NCI-H1930 (cell line): ENCODE measurements at regions not wholly inside any gene's neighbourhood (a gene's known extent, or its start where the extent isn't known, plus 50 kb on each side); places are given as distances from the start of the nearest gene placed in this dataset.
"Not testable (repeated sequence)": the region's sequence is repeated elsewhere in the genome, so short reads cannot be mapped to it uniquely, and the experiment has no call there.

Source experiments
- DNase-seq, 2 experiments: peaks; one replicate each; lab custom pipeline; 2025; lab: John Stamatoyannopoulos, UW

DNA sequence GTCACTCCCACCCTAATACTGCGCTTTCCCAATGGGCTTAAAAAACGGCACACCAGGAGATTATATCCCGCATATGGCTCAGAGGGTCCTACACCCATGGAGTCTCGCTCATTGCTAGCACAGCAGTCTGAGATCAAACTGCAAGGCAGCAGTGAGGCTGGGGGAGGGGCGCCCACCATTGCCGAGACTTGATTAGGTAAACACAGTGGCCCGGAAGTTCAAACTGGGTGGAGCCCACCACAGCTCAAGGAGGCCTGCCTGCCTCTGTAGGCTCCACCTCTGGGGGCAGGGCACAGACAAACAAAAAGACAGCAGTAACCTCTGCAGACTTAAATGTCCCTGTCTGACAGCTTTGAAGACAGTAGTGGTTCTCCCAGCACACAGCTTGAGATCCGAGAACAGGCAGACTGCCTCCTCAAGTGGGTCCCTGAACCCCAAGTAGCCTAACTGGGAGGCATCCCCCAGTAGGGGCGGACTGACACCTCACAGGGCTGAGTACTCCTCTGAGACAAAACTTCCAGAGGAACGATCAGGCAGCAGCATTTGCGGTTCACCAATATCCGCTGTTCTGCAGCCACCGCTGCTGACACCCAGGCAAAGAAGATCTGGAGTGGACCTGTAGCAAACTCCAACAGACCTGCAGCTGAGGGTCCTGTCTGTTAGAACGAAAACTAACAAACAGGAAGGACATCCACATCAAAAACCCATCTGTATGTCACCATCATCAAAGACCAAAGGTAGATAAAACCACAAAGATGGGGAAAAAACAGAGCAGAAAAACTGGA lies 1085.6 kb upstream of the FANCL start:
- not testable (repeated sequence) for DNase-seq

DNA sequence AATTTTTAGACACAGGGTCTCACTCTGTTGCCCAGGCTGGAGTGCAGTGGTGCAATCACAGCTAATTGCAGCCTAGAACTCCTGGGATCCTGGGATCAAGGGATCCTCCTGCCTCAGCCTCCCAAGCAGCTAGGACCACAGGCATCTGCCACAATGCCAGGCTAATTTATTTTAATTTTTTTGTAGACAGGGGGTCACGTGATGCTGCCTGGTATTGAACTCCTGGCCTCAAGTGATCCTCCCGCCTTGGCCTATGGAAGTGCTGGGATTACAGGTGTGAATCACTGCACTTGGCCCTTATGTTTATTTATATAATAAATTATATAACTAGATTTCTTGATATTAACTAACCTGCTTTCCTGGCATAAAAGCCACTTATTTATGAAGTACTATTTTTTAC lies 1081.7 kb upstream of the FANCL start:
- no peak for DNase-seq

DNA sequence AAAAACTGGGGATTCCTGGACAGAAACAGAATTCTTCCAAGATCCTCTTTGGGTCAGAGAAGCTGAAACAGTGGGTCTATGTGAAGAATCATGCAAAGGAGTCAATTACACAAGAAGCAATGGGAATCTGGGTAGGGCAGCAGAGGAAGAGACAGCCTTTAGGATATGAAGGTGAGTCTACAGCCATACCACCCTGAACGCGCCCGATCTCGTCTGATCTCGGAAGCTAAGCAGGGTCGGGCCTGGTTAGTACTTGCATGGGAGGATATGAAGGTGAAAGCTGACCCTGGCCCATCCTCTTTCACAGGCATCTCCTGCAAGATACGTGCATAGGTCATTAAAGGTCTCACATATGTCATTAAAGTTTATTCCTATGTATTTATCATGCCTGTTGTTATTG lies 1080.9 kb upstream of the FANCL start:
- DNase-seq, result no peak

DNA sequence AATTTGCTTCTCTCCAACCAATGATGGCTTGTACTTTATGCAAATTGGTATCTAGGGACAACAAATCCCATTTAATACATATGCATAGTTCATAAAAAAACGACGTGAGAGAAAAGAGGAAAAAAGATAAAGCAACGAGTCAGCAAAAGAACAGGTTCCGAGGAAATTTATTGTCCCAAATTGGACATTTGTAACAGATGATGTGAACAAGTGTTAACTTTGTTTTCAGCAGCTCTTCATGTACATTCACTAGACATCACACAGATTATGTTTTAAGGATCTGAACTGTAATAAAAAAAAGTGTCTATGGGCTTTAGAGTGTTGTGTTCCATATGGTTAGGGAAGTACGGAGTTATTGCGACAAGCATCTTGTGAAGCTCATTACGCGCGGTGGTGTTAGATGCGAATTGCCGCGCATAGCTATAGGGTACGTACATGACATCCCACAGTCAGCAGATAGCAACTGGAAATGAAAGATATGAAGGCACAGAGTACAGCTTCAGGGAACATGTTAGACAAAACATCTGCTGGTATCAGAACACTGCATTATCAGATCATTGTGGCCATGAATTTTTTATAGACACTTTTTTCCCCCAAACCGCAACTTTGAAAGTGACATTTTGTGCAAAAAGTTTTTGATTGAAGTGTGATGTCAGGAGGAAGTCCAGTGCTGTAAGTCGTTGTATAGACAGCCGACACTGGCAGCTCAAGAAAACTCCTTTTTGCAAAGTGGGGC lies 1073.1 kb upstream of the FANCL start:
- DNase-seq, result no peak

DNA sequence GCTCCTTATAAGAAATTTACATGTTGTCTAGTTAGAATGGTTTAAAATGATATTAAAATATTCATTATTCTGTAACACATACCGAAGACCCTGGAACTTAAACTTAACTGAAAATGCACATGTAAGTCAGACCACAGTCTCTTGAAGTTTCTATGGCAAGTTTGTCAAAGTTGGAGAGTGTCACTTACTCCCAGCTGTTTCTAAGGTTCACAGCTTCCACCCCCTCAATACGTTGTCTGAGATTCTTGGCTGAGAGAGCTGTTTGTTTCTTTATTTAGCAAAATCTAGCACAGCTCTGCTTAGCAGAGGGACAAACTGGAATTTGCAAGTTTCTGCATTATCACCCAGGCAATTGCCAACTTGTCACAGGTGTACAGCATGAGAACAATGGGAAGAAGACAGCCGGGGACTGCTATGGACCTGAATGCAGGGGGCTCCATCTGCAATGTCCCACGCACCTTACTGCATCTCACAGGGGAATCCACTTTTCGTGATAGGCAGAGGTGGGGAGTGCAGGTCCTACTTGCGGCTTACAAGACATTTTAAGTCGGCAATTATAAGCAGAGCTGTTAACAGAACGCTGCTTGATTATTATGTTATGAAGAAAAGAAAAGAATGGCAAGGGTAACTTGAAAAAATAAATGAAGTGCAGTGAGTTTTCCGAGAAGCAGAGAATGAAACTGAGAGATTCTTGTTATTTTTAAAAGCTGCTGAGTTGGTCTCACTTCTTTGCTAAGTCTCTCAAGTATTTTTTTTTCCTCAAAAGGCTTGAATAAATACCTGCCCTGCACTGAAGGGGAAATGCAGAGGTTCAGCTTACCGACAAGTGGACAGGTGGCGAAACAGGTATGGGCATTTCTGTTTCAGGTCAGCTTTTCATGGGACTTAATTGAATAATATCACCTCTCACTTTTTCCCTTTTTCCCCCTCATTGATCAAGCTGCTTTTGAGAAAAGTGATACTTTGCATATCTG lies 1072.1 kb upstream of the FANCL start:
- no peak for DNase-seq

DNA sequence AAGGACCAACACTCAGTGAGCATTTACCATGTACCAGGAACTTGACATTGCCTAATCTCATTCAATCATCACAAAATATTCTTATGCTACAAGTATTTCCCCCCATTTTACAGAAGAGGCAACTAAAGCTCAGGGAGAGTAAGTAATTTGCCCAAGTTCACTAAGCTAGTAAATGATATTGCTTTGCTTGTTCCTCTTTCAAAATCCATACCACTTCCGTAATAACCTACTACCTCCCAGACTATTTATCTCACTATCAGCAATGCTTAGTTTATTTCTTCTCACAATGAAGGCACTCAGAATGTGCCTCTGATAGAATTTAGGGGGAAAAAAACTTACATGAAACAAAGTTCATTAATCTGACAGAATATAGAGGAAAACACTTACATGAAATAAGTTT lies 1070.9 kb upstream of the FANCL start:
- DNase-seq, result no peak

DNA sequence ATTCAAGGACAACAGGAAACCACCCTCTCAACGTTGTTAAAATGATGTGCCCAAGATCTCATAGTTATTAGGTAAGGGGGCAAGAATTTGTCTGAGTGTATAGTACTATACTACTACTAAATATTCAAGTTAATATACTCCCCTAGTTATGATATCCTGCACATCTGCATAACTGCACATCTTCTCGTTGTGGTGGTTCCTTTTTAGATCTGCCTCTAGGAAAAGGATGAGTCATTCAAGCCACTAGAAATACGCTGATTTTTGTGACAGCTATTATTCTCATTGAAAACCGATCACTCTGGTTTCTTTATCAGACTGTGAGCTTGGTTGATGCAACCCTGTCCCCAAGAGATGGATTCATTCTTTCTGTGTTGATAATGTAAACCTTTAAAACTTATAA lies 1067.0 kb upstream of the FANCL start:
- DNase-seq, result no peak

DNA sequence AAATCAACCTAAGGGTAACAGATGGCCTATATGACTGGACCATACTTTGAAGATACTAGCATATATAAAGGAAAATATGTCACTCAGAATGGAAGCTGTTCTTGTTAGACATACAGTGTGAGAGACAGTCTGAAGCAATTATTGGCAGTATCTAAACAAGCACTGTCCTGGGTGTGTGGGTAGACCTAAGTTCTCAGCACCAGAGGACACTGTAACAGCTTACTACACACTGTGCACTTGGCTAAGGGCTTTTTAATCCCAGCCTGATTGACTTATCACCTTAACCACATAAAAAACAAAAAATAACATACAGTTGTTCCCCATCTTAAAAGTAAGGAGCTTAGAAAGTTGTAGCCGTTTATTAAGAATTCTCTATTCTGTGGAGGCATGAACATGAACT lies 1066.1 kb upstream of the FANCL start:
- DNase-seq, result no peak

DNA sequence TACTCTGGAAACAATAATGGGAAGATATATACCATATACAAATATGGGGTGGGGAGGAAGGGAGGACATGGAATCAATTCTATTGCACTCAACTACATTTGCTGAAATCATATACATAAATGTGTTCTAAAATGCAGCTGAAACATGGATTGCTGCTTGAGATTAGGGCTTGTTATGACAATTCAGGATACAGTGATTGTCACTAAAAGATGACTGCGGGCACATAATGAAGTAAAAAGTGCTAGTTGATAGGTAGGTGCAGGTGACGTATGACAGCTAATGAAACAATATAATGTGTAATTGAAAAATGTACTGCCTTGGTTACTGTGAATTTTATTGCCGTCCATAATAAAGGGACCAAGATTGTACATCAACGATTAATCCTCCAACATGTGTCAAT lies 1062.1 kb upstream of the FANCL start:
- no peak for DNase-seq

DNA sequence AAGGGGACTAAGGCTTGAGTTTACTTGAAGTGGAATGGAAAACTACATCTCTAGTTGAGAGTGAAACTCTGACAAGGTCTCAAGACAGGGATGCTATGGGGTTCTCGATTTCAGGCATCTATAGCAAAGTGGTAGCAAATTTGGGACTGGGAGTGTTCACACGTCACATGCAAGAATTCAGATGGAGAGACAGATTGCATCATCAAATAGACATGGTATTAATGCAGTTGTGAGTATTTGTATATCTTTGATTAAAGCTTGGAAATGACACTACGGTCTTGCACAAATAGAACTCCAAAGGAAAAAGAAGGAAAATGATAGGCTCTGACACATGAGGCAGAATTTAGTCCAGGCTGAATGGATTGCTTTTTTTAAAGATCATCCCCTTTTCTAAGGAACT lies 1061.6 kb upstream of the FANCL start:
- DNase-seq, result no peak

DNA sequence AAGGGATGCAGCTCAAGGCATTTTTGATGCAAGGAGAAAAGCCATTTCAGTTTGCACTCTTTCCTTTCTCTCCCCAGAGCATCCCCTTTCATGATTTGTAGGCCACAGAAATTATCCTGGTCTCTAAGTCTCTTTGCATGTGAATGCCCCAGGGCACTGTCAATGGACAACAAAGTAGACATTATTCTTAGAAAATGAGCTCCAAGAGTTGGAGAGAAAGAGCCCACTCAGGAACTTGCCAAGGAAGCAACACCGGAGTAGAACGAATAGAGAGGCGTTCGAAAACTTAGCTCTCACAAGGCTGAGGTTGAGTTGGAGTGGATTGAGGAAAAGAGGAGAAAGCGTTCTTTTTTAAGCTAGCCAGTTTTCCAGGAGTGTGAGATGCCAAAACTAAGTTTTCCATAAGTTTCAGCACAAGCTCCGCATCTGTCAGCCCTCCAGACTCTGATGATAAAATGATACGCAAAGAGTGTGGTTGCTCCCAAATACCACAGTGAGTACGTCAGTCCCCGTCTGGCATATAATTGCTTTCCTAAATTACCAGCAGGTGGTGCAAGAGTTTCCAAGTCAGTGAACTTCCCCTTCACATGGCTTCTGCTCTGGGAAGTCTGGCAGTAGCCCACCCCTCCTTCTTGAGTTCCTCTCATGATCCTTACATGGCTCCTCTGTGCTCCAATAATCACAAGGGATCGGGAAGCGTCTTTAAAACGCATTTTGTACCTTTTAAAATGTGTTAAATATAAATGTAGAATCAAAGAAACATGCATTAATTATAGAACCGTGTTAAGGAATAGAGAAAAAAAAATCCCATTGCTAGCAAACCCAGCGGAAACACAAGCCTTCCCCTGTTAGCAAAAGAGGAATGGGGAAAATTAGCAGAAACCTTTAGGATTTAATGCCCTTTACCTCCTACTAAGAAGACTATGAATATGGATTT lies 1060.6 kb upstream of the FANCL start:
- DNase-seq, result peak in 1 of 2 experiments; percentile 17

DNA sequence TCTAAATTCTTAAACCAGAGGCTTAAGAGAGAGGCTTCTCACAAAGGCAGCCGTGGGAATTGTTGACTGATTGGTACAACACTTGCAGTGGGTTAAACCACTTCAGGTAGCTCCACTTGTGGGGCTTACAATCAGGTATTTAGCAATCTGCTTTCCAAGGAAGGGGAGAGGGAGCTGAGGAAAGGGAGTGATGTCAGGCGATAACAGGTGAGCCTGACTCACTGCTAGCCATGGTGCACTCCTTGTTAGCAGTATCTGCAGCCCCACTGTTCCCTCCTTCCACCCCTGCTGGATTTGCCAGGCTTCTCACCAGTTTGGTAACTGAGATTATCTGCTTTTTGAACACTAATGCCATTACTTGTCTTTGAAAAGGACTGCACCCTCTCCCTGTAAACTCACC lies 1056.7 kb upstream of the FANCL start:
- no peak for DNase-seq

DNA sequence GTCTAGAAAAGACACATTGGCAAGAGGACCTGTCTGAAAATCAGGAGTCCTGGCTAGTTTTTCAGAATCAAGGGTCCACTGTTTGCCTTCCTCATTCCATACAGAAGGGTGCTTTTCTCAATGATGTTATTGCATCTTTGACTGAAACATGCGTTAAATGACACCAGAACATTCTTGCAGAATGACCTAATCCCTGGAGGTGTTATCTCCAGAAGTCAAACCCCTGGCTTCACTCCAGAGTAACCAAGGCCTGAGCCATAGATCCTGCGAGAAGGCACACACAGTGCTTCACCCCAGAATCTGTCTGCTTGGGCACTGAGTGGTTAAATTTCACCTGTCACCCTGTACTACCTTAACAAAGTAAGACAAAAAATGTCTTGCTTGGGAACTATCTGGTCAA lies 1055.2 kb upstream of the FANCL start:
- no peak for DNase-seq

DNA sequence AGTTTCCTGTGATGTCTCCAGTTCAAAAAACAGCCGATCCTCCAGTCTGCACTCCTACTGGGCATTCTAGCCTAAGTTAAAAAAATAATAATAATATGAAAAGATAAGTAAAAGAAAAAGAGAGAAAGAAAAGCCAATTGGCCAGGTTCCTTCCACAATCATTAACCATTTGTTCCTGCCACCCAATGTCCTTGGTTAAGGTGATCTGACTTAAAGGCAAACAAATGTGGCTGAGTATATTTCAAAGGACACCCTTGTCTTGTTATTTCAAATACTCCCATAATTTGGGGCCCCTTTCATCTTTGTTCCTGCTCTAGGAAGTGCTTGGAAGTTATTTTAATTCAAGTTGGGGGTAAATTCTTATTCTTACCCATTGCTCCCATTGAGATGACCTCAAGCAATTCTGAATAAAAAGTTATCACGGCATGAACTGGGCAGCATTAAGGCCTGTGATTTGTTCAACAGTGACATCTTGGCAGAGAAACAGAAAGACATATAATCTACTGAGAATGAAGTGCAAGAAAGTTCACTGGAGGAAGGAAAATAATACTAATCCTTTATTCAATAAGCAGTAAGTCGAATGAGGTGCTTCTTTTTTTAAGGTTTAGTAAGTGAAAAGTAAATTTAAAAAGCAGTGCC lies 1054.5 kb upstream of the FANCL start:
- no peak for DNase-seq

DNA sequence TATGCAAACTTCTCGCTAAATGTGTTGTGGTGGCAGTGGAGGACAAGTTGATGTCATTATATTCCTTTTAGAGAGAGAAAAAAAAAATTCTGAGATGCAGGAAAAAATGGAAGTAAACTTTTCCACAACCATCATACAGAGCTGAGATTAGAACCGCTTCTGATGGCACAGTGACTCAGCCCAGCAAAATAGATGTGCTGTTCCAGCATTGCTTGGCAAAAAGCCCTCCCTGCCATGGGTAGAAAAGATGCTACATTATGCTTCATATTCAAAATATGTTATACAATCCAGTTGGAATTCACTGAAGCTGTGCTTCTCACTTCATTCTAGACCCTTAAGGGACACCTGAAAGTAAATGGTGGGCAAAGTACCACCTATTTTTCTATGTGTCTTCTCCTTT lies 1047.6 kb upstream of the FANCL start:
- DNase-seq, result no peak

DNA sequence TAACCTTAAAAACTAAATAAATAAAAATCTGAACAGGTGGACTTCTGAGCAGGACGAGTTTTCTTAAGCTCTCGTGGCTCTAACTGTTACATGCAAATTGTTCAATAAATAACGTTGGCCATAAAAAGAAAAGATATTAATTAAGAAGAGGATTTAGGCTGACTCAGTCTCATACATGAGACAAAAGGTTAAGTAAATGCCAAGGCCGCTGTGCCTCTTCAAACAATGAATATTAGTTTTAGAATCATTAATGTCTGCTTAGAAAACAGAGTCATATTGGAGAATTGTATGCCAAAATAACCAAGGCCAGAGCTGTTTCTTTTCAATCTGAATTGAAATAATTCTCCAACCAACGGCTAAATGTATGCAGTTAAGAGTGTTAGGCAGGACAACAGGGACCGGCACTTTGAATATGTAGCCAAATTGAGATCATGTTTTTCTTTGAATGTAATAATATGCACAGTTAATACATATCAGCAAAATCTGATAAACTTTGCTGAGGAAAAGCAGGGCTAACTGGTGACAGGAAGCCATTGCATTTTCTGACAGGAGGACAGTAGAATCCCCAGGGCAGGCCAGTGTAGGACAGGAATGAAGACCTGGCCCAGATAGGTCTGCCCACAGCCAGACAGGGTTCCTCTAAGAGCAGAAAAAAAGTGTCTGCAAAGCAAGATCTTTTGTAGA lies 1041.4 kb upstream of the FANCL start:
- no peak for DNase-seq

DNA sequence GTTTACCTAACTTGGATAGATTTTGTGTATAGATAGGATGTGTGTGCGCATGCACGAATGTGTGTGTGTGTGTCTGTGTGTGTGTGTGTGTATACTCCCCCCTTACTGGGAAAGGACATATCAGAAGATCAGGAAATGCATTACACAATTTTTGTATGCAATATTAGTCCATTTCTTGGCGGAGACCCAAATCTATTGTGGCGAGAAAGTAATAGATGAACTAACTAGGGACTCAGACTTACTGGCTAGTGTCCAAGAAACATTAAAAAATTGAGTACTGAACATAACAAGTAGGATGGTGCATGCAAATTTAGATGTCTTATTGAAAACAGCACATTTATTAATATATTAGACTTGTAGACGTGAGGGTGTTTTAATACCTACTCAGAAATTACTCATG lies 1036.5 kb upstream of the FANCL start:
- DNase-seq, result no peak

DNA sequence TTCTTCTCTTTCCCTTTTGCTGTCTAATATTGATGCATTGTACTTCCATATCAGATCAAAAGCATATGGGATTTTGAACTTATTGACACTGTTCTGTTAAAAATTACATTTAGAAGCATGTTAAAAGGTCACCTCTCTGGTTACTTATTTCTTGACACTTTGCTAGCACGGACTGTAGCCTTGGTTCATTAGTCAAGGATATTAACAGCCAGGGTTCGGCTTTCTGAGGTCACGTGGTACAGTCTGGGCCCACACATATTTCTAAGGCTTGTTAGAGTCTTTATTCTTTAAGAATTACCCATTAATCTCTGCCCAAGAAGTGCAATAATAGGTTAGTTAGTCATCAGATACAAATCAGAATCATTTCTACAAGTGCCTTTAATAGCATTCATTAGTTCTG lies 1035.8 kb upstream of the FANCL start:
- no peak for DNase-seq

DNA sequence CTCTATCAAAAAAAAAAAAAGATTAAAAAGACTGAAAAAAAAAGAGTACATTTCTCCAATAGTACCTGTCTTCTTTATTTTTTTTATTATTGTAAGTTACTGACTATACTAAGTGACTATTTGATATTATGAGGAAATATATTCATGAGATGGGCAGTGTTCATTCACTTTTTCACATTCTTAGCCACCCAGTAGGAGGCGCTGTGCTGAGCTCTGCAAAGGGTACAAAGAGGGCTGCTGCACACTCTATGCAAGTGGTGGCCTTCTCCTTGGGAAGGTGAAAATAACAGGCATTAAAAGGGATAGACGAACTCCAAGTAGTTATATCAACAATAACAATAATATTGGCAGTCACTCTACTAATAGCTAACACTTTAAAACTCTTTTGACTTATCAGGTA lies 1034.9 kb upstream of the FANCL start:
- no peak for DNase-seq

DNA sequence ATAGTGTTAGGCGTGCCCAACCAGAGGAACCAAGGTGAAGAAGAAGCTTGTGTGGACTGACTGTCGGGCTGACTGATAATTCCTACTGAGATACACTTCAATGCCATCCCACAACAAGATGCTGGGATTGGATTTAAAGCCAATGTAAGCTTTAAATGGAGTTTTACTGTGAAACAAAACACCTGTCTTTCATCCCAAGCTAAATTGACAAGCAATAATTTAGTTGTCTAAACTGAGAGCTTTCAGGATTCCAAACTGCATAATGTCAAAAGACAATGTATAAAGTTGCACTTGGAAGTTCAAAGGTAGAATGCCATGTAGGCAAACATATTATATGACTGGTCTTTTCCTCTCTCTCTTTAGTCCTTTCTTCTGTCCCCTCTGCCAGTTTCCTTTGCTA lies 1025.3 kb upstream of the FANCL start:
- DNase-seq, result no peak
